Mesenchymal stem cell (in vitro differentiated cells and primary cell): ENCODE measurements at regions not wholly inside any gene's neighbourhood (a gene's known extent, or its start where the extent isn't known, plus 50 kb on each side); places are given as distances from the start of the nearest gene placed in this dataset.

Source experiments
- DNase-seq: peaks from one replicate; pipeline ENCODE4 v3.0.0-alpha.2; 2013
- H2AFZ ChIP-seq: one replicate; pipeline ENCODE4 v1.6.1; 2013; ENCODE audit warnings: low read depth, mild to moderate bottlenecking, control low read depth, inconsistent platforms, low read length, moderate library complexity
- H2AK5ac ChIP-seq: 2 replicates; pipeline ENCODE4 v1.6.1; 2013; ENCODE audit warnings: low read length, moderate library complexity, mild to moderate bottlenecking, inconsistent platforms; ENCODE audit not compliant: severe bottlenecking
- H2BK120ac ChIP-seq: one replicate; pipeline ENCODE4 v1.6.1; 2013; ENCODE audit warnings: low read depth, mild to moderate bottlenecking, inconsistent platforms, low read length, moderate library complexity
- H2BK12ac ChIP-seq, 2 experiments: one replicate each; pipeline ENCODE4 v1.6.1; 2013; ENCODE audit warnings: inconsistent platforms in 2 of 2, low read length in 2 of 2, mild to moderate bottlenecking in 2 of 2, moderate library complexity in 2 of 2, control low read depth in 1 of 2
- H2BK15ac ChIP-seq: one replicate; pipeline ENCODE4 v1.6.1; 2013; ENCODE audit warnings: mild to moderate bottlenecking, low read depth, inconsistent platforms; ENCODE audit not compliant: poor library complexity, severe bottlenecking
- H2BK5ac ChIP-seq: 2 replicates; pipeline ENCODE4 v1.6.1; 2013; ENCODE audit warnings: low read depth, mild to moderate bottlenecking, low read length, control low read depth, inconsistent platforms; ENCODE audit not compliant: poor library complexity, severe bottlenecking
- H3K14ac ChIP-seq, 2 experiments: one replicate each; pipeline ENCODE4 v1.6.1; 2013; ENCODE audit warnings: inconsistent platforms in 2 of 2, low read length in 2 of 2, control low read depth in 1 of 2, mild to moderate bottlenecking in 1 of 2, moderate library complexity in 1 of 2
- H3K18ac ChIP-seq, 2 experiments: one replicate each; pipeline ENCODE4 v1.6.1; 2013; ENCODE audit warnings: inconsistent platforms in 2 of 2, low read length in 2 of 2, control low read depth in 1 of 2, low read depth in 1 of 2, mild to moderate bottlenecking in 1 of 2
- H3K23ac ChIP-seq, 2 experiments: one replicate each; pipeline ENCODE4 v1.6.1; 2013; ENCODE audit warnings: inconsistent platforms in 2 of 2, low read length in 2 of 2, mild to moderate bottlenecking in 2 of 2, moderate library complexity in 2 of 2, control low read depth in 1 of 2
- H3K27ac ChIP-seq: 2 replicates; pipeline ENCODE4 v1.5.1; 2013; ENCODE audit warnings: mild to moderate bottlenecking, moderate library complexity, low read length, control low read depth, inconsistent platforms; ENCODE audit not compliant: poor library complexity, severe bottlenecking
- H3K27me3 ChIP-seq, 2 experiments: 2 replicates each; pipeline versions ENCODE4 v1.6.1 to v1.7.0; 2013; ENCODE audit warnings: low read length in 2 of 2, mild to moderate bottlenecking in 2 of 2, moderate library complexity in 2 of 2, control low read depth in 1 of 2, inconsistent platforms in 1 of 2; ENCODE audit not compliant: control insufficient read depth in 1 of 2, insufficient read depth in 1 of 2
- H3K36me3 ChIP-seq, 2 experiments: 2 replicates each; pipeline versions ENCODE4 v1.6.1 to v1.7.0; 2013; ENCODE audit warnings: low read length in 2 of 2, control low read depth in 1 of 2, inconsistent platforms in 1 of 2, low read depth in 1 of 2, mild to moderate bottlenecking in 1 of 2; ENCODE audit not compliant: insufficient read depth in 2 of 2, control insufficient read depth in 1 of 2
- H3K4ac ChIP-seq, 2 experiments: one replicate each; pipeline ENCODE4 v1.6.1; 2013; ENCODE audit warnings: inconsistent platforms in 2 of 2, low read length in 2 of 2, mild to moderate bottlenecking in 2 of 2, moderate library complexity in 2 of 2, control low read depth in 1 of 2, low read depth in 1 of 2
- H3K4me1 ChIP-seq: 2 replicates; pipeline ENCODE4 v1.6.1; 2013; ENCODE audit warnings: low read depth, low read length, control low read depth; ENCODE audit not compliant: control insufficient read depth, insufficient read depth
- H3K4me2 ChIP-seq: 2 replicates; pipeline ENCODE4 v1.6.1; 2013; ENCODE audit warnings: low read length, mild to moderate bottlenecking, inconsistent platforms; ENCODE audit not compliant: poor library complexity, severe bottlenecking
- H3K4me3 ChIP-seq, 2 experiments: 2 replicates each; pipeline versions ENCODE4 v1.5.1 to v1.7.0; 2013; ENCODE audit warnings: low read length in 2 of 2, mild to moderate bottlenecking in 2 of 2, control low read depth in 1 of 2, low read depth in 1 of 2; ENCODE audit not compliant: insufficient read depth in 1 of 2
- H3K79me1 ChIP-seq: replicated peaks from 2 replicates; pipeline ENCODE4 v1.6.1; 2013; ENCODE audit warnings: mild to moderate bottlenecking, control low read depth, low read length, inconsistent platforms; ENCODE audit not compliant: poor library complexity, severe bottlenecking
- H3K9ac ChIP-seq: 2 replicates; pipeline ENCODE4 v1.7.0; 2013; ENCODE audit warnings: mild to moderate bottlenecking, low read length, moderate library complexity
- H3K9me3 ChIP-seq: 2 replicates; pipeline ENCODE4 v1.7.0; 2013; ENCODE audit warnings: mild to moderate bottlenecking, low read length; ENCODE audit not compliant: control insufficient read depth
- H4K8ac ChIP-seq: one replicate; pipeline ENCODE4 v1.6.1; 2013; ENCODE audit warnings: inconsistent platforms, mild to moderate bottlenecking, low read length, moderate library complexity
- H4K91ac ChIP-seq: one replicate; pipeline ENCODE4 v1.6.1; 2013; ENCODE audit warnings: mild to moderate bottlenecking, low read length, inconsistent platforms
- WGBS: methylation state at CpG from one replicate; pipeline ENCODE4 v1.1.7; 2013; ENCODE audit warnings: mixed read lengths; 5-methylcytosine and 5-hydroxymethylcytosine counted together

DNA sequence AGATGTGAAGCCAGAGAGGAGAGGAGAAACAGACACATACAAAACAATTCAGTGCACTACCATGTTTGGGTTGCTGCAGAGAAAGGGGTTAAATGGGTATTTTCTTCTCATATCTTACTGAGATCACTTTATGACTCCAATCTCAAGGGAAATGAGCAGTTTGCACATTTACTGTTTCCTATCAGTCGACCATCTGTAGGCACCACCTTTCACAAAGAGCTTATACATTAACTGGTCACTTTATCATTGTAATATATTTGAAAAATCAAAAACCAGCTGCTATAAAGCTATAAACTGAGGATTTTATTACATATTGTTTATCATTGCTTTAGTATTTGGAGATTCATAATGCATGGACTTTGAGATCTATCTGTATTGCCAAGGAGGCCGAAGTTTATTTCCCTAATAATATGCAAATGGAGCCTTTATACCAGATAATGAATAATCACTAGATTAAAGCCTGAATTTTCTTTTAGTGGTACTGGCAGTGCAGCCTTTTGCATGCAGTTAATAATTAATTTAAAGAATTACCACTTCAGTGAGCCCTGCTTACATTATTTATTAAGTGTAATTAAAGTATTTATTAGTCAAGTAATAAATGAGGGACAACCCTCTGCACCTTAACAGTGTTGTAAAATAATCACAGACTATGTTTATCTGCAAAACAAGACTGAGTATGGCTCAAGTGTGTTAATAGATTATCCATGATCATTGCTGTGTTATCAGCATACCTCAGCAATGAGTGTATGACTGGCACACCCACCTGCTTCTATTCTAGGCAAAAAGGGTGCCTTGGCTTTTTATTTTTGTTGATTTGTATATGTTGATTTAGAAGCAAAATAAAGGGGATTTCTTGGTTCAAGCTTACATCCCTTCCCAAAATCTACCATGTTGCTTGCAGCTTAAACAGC, 167.7 kb upstream of the SLC14A2 start:
- Histone ChIP-seq H3K23ac (no peak overlapping the region), H2BK15ac (no peak overlapping the region), H2BK120ac (no peak overlapping the region), H3K4ac (no peak overlapping the region), H2BK12ac (no peak overlapping the region), H3K27ac (no peak overlapping the region), H3K4me3 (no peak overlapping the region), H3K36me3 (no peaks in the 10 kb centered on the region), H3K18ac (no peak overlapping the region), H3K27me3 (peaks cover 0 to 18% of the 10 kb centered on the region in 2 experiments), H3K9me3 (no peaks in the 10 kb centered on the region), H4K91ac (no peak overlapping the region), H2AFZ (no peak overlapping the region), H3K79me1 (no peaks in the 10 kb centered on the region), H4K8ac (no peak overlapping the region), H3K14ac (no peak overlapping the region), H3K4me1 (peaks cover 1% of the 10 kb centered on the region), H2BK5ac (no peak overlapping the region), H3K4me2 (no peak overlapping the region), H2AK5ac (no peak overlapping the region), H3K9ac (no peak overlapping the region)
- no peak for DNase-seq
- WGBS = 0% methylated on average over 1 of the region's 2 CpGs

DNA sequence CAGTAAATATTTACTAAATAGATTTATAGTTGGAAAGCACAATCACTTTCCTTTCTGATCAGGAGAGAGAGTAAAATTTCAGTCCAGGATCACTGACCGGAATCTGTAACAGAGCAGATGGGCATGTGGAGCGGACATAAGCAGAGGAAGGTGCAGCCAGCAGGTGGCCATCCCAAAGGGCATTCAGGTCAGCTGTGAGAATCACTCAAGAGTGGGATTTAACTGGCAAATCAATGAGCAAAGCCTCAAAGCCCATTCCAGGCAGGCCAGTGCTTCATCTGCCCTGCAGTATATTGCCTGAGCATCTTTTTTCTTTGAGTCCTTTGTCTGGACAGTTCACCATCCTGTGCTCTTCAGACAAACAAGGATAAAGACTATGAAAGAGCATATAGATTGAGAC, 166.4 kb upstream of the SLC14A2 start:
- no peak overlapping the region for H2AFZ ChIP-seq
- H3K4me1 ChIP-seq = peaks cover 1% of the 10 kb centered on the region
- WGBS = 94% methylated on average over 2 of the region's 2 CpGs
- no peak overlapping the region for H2BK120ac ChIP-seq
- no peak overlapping the region for H3K23ac ChIP-seq
- H2BK12ac ChIP-seq = no peak overlapping the region
- H4K91ac ChIP-seq = no peak overlapping the region
- H2AK5ac ChIP-seq = no peak overlapping the region
- peaks cover 0 to 15% of the 10 kb centered on the region in 2 experiments for H3K27me3 ChIP-seq
- H3K36me3 ChIP-seq = no peaks in the 10 kb centered on the region
- no peak overlapping the region for H3K14ac ChIP-seq
- H3K27ac ChIP-seq = no peak overlapping the region
- H3K79me1 ChIP-seq = no peaks in the 10 kb centered on the region
- no peaks in the 10 kb centered on the region for H3K9me3 ChIP-seq
- no peak overlapping the region for H3K4ac ChIP-seq
- H2BK15ac ChIP-seq = no peak overlapping the region
- H3K4me2 ChIP-seq = no peak overlapping the region
- no peak overlapping the region for H4K8ac ChIP-seq
- peak overlapping the region; percentile 85 for H3K9ac ChIP-seq
- DNase-seq = no peak
- no peak overlapping the region for H3K18ac ChIP-seq
- no peak overlapping the region for H2BK5ac ChIP-seq
- H3K4me3 ChIP-seq = no peak overlapping the region

DNA sequence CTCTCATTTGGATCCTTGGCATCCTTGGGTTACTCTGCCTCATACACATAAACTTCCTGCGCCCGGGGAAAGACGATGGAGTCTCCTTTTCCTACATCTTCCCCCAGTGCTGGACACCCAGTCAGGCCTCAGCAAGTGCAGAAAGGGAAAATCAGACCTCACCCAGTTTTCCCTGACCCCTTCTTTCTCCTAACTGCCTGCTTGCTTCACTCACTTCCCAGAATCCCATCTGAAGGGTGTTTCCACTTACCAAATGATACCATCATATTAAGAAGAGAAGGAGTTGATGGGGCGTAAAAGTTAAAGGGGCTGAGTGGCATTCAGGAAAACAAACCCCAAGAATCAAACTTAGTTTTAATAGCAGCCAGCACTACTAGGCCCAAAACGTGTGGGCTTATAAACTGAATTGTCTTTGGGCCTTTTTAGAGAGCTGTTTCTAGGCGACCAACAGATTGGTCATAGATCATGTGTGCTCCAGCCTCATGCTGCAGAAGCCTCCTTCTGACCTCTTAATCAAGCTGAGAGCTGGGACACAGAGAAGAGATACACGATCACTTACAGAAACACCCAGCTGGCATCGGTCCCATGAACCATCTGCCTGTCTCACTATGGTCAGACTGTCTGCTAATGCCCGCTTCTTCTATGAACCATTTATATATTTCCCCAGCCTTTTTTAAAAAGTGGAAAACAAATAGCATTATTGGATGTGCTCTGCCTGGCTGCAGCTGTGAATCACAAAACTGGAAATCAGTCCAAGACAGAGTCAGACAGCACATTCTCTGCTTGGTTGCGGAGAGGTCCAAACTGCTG, 165.7 kb upstream of the SLC14A2 start:
- no peak overlapping the region for H3K4me3 ChIP-seq
- no peak overlapping the region for H3K14ac ChIP-seq
- WGBS = 83% methylated on average over 8 of the region's 10 CpGs
- H2AFZ ChIP-seq = no peak overlapping the region
- no peak overlapping the region for H2BK12ac ChIP-seq
- H3K4me1 ChIP-seq = peaks cover 1% of the 10 kb centered on the region
- H3K4me2 ChIP-seq = no peak overlapping the region
- no peaks in the 10 kb centered on the region for H3K36me3 ChIP-seq
- peak overlapping the region; percentile 85 for H3K9ac ChIP-seq
- H3K23ac ChIP-seq = no peak overlapping the region
- no peak overlapping the region for H3K27ac ChIP-seq
- H4K8ac ChIP-seq = no peak overlapping the region
- no peak overlapping the region for H2BK15ac ChIP-seq
- no peaks in the 10 kb centered on the region for H3K79me1 ChIP-seq
- H3K27me3 ChIP-seq = peaks cover 0 to 9% of the 10 kb centered on the region in 2 experiments
- H3K4ac ChIP-seq = no peak overlapping the region
- no peaks in the 10 kb centered on the region for H3K9me3 ChIP-seq
- no peak overlapping the region for H2AK5ac ChIP-seq
- H2BK5ac ChIP-seq = no peak overlapping the region
- H3K18ac ChIP-seq = no peak overlapping the region
- DNase-seq = no peak
- H4K91ac ChIP-seq = no peak overlapping the region
- H2BK120ac ChIP-seq = no peak overlapping the region
